ENCODE measurements at regions not wholly inside any gene's neighbourhood (a gene's known extent, or its start where the extent isn't known, plus 50 kb on each side); places are given as distances from the start of the nearest gene placed in this dataset.

DNA sequence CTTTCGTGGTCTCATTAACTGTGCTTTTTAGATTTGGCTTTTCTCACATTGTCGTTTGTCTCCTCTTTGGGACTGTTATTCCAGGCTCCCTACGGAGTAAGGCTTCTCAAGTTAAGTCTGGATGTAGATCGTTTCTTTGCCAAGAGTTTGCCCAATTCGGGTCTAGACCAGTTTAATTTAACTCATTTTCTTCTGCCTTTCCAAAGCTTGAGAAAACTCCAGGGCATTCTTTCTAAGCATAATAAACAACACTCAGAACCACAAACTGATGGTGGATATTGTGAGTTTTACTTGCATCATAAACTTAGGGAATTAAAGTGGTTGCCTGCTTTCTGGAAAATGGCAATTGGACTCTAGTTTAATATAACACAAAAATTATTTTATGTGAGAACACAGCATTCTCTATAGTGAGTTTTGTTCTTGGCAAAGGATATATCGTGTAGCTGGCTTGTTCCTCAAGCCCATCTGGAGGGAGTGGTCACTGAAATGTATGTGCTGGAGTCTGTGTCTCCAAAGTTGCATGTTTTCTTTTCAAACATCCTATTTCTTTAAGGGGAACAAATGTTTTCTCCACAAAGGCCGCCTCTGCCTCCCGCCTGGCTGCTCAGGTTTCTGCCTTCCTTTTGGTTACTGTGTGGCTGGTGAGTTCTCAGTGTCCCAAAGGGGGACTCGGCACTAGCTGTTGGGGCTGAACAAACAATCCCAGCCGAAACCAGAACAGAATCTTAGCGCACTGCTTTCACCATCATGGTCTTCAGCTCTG, 211.3 kb upstream of the FBN2 start:
- DNase-seq, result no peak

DNA sequence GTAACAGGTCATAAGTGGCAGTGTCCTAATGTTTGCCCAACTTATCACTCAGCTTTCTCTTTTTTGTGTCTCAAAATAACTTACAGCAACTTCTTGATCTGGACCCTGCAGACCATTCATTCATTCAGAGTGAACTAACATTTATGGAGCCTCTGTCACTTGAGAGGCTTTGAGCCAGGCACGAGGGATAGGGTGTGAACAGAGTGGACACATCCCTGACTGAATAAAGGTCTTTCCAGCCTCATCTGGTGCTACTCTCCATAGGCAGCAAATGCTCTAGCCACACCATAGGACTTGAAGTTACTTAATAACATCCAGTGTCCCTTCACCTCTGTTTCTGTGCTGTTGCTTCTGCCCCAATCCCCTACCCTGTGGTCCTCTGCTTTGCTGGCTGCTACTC, 212.1 kb upstream of the FBN2 start:
- no peak for DNase-seq

DNA sequence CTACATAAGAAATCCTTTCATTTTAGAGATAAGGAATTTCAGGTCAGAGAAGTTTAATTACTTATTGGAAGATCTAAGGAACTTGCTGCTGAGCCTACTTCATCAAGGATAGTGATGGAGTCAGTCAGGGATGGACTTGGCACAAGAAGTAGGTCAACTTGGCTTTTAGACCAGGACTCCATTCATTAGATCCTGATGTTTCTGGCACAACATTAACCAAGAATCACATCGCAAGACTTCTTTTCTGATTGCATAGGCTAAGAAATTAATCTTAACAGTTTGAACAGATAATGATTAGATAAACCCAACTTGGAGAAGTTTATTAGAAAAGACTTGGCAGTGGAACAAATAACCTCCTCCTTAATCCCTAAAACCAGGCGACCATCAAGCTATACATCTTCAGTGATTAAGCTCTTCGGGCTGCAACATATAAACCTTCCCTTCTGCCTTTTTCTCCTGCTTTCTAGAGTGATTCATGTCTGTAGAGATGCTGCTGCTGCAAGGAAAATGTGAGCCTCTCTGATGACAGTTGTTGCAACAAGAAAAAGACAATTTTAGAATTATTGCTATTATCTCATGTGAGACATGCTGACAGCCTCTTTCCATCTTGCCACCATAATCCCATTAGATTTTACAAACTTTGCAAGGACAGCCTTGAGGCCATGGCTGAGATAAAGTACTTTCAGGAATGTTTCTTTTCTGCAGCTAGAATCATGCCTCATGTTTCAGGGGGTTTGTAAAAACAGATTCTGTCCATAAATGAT, 207.9 kb upstream of the SLC27A6 start:
- no peak for DNase-seq

DNA sequence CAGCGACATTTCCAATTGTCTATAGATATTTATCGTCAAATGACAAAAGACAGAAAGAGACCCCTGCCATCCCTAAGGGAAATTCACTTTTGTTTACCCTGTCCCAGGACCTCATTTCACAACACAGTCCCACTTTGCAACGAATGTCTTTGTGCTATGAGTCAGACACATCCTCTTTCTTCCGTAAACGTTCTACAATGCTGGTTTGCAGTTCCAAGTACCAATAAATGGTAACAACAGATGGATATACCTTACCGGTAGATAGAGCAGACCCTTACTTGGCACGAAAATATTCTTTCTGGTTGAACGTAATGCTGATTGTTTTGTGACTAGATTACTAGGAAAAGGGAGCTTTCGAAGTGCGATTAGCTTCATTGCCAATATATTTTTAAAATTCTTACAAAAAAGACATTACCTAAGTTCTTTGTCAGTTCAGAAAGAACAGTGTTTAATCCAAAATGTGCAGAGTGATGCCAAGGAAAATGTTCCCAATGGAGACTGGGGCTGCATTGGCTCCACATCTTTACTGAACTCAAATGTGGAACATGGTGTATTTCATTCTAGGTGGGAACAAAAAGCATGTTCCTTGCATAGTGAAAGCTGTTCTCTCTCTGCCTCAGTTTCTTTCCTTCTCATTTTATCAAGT, 202.5 kb upstream of the SLC27A6 start:
- no peak for DNase-seq

GRCh38 chr5:128763321-128763720, 202.0 kb upstream of the SLC27A6 start:
- no peak for DNase-seq

DNA sequence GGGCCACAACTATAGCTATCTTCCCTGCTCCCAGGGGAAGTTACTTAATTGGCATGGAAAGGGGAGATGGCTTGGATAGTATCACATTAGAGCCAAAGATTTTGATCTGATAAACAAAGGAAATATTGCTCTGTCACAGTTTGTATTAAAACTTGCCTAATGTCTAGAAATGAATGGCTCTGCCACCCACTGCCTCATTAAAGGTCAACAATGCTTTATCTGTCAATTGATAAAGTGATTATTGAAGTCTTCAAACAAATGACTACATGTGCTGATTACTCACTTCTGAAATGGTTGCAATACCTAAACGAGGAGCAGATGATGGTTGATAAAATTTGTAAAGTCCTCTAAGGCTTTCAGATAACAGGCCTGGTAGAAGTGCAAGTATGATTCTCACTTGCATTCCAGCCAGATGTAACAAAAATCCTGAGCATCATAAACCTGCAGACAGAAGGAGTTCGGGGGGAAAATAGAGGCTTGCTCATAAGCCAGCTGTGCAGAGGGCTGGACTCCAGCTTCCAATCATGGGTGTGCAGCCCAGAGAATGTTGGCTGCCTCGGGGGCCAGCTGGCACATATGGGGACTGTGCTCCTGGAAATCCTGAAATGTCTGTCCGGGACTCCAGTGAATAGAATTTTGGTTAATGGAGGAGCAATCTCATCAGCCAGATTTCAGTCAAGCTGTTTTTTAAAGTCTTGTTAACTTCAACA, 200.5 kb upstream of the SLC27A6 start:
- DNase-seq, result no peak

DNA sequence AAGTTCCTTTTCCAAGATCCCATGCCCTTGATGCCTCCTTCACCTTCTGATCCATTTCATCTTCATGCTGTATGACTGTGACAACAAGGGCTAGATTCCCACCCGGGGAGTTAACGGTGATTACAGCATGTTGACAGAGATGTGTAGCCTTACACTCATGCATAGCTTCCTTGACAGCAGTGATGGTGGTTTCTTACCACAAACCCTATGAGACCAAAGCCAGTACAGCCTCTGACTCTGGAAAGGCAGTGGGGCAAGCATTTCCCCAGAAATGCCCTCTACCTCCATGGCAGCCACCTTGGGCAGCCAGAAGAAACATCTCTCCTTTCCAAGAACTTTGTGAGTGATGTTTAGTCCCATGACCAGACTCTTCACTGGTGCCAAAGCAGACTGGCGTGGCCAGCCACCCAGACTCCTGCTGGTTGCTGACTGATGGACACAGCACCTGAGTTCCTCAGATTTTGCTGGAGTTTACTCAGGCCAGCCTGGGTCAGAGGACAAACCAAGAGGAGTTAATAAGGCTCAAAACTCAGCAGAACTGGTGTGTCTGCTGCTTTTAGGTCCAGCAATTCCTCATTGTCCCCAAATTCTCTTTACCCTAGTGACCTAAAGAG, 199.7 kb upstream of the SLC27A6 start:
- no peak for DNase-seq

DNA sequence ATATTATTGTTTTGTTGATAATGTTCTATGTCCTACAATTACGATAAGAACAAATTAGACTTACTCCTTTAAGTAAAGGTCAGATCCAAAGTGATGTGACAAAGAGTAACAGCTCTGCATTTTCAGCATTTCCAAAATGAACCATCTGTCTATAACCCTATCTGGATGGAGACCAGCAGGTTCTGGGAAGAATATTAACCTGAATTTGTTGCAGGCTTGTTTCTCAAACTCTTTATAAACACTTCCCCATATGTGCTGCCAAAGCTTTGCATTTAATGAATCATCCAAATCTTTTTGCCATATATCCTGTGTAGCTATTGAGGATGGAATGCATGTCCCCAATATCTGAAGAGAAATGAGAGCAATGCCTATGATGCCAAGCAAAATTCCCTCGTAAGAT, 198.9 kb upstream of the SLC27A6 start:
- DNase-seq, result no peak

- DNase-seq, result no peak
Measured at GRCh38 chr5:128770907-128771306, 194.4 kb upstream of the SLC27A6 start.

- DNase-seq, result no peak
Measured at GRCh38 chr5:128772356-128772755, 192.9 kb upstream of the SLC27A6 start.

GRCh38 chr5:128773378-128773777, 191.9 kb upstream of the SLC27A6 start:
- no peak for DNase-seq

- DNase-seq, result no peak
Measured at GRCh38 chr5:128774605-128775004, 190.7 kb upstream of the SLC27A6 start.

- no peak for DNase-seq
Measured at GRCh38 chr5:128775558-128775957, 189.7 kb upstream of the SLC27A6 start.

DNA sequence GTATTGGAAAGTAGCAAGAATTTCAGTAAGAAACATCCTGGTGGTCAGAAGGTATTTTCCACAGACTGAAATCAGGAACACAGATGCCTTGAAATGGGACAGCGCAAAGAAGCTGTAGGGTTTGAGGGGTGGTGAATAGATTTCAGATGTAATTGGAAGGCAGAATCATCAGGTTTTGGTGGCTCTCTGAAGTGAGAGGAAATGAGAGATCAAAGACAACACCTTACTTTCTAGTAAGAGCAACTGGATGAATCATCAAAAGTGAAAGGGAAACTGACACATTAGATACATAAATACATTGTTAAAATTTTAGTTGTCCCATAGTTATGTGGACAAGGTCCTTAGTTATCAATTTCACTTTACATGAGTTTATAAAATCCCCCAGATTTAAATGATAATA, 188.2 kb upstream of the SLC27A6 start:
- no peak for DNase-seq

DNA sequence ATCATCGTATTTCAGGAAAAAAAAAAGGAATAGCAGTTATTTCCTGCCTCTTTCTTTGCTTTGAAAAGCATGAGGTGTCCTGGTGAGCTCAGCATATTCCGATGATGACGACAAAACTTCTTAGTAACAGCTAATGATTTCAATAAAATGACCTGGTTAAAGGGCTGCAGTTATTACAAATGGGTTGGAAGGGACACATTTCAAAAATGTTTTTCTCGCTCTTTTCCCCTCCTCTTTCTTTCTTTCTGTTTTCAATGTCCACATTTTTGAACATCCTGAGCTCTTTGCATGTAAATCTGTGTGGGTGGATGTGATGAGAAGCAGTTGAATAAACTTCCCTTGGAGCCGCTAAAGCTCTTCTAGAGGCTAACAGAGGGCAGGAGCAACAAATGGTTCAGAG, 186.8 kb upstream of the SLC27A6 start:
- no peak for DNase-seq

- DNase-seq, result no peak
Measured at GRCh38 chr5:128782446-128782845, 182.8 kb upstream of the SLC27A6 start.

DNA sequence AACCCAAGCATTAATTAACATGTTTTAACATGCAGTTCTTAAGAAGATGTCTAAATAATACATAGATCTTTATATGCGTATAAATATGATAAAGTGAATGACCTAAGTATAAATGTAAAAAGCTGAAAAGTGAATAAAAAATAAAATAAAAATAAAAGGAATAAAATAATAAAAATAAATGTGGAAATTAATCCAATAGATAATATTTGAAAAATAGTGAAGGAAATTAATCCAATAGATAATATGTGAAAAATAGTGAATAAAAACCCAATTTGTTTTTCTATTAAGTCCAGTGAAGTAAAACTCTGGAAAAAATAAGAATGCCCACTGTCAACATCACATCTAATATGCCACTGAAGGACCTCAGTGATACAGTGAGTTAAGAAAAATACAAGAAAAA, 180.6 kb upstream of the SLC27A6 start:
- DNase-seq, result no peak

DNA sequence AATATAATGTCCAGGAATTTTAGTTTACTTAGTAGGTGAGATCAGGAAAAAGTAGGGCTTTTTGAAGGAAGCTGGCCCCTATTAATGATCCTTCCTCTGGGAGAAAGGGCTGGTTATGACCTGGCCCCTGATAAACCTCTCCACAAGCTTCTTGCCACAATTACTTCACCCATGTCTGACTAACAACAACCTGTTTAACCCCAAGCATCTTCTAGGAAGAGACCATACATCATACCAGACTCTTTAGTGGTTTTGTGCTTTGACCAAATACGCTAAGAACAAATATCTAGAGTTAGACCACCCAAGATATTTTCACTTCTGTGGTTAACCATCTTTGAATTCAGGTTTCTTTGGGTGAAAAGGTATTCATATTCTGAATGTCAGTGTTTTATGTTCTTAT, 174.0 kb upstream of the SLC27A6 start:
- no peak for DNase-seq

DNA sequence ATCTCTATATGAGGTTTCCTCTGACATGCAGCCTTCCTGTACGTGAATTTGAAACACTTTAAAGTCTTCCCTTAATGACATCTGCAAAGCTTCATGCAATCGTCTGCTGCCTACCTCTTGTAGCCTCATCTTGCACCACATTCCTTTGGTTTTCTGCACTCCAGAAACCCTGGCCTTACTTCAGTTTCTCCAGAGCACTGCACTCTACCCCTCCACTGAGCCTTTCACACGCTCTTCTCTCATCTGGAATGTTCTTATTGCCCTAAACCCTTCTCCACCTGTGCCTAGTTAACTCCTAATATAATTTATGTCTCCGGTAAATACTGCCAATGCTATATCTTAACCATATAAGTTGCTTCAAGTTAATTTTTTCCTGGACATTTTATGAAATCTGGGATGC, 168.8 kb upstream of the SLC27A6 start:
- DNase-seq, result no peak

GRCh38 chr5:128798871-128799270, 166.4 kb upstream of the SLC27A6 start:
- DNase-seq, result no peak

GRCh38 chr5:128799945-128800344, 165.3 kb upstream of the SLC27A6 start:
- DNase-seq, result no peak

GRCh38 chr5:128800377-128800776, 164.9 kb upstream of the SLC27A6 start:
- no peak for DNase-seq
